Brain pericyte (primary cell): ENCODE measurements at regions not wholly inside any gene's neighbourhood (a gene's known extent, or its start where the extent isn't known, plus 50 kb on each side); places are given as distances from the start of the nearest gene placed in this dataset.
"Not testable (repeated sequence)": the region's sequence is repeated elsewhere in the genome, so short reads cannot be mapped to it uniquely, and the experiment has no call there.

Experiments used
- DNase-seq: peaks from one replicate; pipeline ENCODE4 v3.0.0-alpha.2; 2012; ENCODE audit warnings: low read depth, low spot score

DNA sequence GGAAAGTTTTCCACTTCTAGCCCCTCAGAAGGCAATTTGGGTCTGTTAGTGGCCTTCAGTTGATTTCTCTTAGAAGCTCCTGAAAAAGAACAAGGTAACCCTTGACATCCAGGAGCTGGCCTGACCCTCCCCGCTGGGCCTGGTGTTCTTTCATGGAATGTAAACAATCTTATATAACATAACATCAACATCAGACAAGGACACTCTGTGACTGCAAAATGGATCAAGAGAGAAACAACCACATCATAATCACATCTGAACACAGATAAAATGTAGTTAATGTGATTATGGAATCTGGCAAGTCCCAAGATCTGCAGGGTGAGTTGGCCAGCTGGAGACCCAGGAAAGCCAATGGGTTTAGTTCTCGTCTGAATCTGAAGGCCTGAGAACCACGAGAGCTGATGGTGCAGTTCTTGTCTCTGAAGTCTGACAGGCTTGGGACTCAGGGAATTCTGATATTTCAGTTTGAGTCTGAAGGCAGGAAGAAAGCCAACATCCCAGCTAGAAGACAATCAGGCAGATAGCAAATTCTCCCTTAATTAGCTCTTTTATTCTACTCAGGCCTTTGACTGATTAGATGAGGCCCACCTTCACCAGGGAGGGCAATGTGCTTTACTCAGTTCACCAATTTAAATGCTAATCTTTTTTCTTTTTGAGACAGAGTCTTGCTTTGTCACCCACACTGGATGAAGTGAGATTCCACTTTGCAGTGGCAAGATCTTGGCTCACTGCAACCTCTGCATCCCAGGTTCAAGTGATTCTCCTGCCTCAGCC lies 91.4 kb upstream of the NAMPT start:
- no peak for DNase-seq

DNA sequence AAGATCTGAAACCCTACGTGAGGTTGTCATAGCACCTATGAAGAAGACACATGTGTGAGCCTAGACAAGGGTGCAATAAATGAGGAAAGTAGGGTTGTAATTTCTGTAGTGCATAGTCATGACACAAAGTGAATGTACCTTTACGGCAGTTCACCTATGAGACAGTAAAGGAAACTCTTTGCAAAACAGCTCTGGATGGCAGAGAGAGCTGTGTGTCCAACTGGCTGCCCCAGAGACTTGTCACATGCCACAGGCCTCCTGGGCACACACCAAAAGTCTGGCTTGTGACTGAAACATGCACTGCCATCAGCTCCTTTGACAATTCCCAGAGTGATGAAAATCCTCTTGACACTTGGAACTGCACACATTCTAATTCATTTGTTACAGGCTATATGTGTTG lies 90.7 kb upstream of the NAMPT start:
- DNase-seq, result no peak

DNA sequence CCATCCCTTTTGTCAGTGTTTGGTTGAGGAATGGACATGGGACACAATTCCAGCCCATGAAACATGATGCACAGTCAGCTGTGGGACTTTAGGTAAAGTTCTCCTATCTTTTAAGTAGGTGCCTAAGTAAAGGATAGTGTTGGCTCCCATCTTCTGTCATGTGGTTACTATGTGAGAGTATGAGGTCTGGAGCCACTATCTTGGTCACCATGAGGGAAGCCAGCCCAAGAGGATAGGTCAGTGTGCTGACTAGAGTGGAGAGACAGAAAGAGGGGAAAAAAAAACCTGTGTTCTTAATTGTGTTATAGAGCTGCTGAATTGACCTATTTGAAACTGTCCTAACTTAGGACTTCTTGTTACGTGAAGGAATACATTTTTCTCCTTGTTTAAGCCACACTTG lies 89.7 kb upstream of the NAMPT start:
- DNase-seq, result no peak

GRCh38 chr7:106372595-106373318 lies 88.0 kb upstream of the NAMPT start:
- DNase-seq, result no peak

- no peak for DNase-seq
Measured at GRCh38 chr7:106372126-106372525, 87.3 kb upstream of the NAMPT start.

DNA sequence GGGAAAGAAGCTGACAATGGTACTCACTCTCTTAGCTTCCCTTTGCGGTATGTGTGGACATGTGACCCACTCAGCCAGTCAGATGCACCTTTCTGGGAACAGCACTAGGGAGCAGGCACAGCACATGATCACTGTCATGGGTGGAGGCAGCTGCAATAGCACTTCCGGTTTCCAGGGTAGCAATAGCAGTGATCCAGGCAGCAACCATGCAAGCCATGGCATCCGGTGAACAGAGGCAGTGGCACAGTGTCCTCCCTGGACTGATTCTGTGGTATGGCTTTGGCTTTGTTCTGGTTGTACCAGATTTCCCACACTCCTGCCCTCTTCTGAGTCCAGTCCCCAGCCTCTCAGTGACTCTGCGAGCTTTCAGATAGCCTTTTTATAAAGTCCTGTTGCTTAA lies 86.8 kb upstream of the NAMPT start:
- no peak for DNase-seq

GRCh38 chr7:106370542-106370941 lies 85.8 kb upstream of the NAMPT start:
- no peak for DNase-seq

DNA sequence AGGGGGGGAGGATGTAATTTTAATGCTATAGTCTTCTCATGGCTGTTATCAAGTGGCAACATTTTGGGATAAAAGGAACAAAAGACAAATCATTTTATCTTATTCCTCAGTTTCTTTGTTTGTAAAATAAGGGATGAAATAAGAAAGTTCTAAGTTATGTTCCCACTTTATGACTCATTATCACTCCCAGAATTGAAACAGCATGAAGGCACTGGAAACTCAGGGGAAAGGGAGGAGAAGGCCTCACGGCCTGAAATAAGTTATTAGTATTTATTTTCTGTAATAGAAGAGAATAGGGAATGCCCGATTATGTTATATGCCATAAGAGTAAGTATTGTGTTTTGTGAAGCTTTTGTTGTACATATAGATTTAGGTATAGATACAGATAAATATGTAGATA lies 85.0 kb upstream of the NAMPT start:
- no peak for DNase-seq

DNA sequence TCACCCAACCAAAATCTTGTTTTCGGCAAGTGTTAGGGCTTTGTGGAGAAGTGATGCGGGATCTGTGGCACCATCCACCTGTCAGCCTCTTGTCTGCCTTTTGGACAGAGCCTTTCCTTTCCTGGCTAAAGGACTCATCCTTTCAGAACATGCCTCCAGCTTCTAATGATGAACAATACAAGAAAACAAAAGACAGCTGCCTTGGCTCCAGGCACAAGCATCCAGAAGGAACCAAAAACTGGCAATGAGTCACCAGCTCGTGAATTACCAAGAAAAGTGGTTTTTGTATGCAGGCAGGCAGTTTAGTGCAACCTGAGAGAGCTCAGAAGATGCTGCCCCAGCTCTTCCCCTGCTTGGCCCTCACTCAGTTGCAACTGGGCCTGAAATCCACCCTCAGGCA lies 84.6 kb upstream of the NAMPT start:
- no peak for DNase-seq

GRCh38 chr7:106367664-106368063 lies 82.9 kb upstream of the NAMPT start:
- no peak for DNase-seq

DNA sequence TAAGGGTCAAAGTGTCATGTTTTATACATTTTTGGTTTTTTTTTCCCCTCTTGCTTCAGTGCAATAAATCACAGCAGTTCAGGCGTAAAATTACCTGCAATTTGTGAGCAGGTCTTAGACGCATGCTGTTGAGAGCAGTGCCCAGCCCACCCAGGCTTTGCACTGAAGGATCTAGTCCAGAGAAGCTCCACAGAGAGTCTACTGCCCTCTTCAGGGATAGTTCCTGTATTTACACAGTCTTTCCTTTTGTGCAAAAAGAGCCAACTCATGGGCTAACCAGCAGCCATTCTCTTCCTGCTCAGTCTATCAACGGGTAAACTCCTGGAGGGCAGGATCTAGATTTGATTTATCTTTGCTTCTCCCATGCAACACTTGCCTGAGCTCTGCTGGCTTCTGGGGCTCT lies 82.2 kb upstream of the NAMPT start:
- DNase-seq, result no peak

GRCh38 chr7:106365252-106366005 lies 80.6 kb upstream of the NAMPT start:
- DNase-seq, result no peak

GRCh38 chr7:106362507-106362906 lies 77.7 kb upstream of the NAMPT start:
- not testable (repeated sequence) for DNase-seq

- no peak for DNase-seq
Measured at GRCh38 chr7:106358103-106358663, 73.4 kb upstream of the NAMPT start.

DNA sequence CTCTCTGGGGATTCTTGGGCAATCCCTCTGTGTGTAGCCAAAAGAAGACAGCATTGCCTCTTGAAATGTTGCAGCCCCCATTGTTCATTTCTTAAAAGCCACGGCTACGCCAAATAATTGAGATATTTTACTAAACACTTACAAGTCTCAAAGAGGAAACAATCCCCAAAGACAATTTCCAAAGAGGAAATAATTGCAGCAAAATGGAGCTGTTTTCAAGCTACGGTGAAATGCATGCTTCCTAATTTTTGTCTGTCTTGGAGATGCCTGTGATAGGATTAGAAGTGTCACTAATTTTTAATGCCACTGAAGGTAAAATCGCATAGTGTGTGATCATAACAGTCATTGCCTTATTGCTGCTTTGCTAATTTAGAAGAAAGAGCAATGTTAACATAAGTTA lies 72.9 kb upstream of the NAMPT start:
- no peak for DNase-seq

- no peak for DNase-seq
Measured at GRCh38 chr7:106354822-106355221, 70.0 kb upstream of the NAMPT start.

GRCh38 chr7:106353944-106354343 lies 69.2 kb upstream of the NAMPT start:
- DNase-seq, result no peak

- DNase-seq, result no peak
Measured at GRCh38 chr7:106348231-106348630, 63.4 kb upstream of the NAMPT start.

- DNase-seq, result no peak
Measured at GRCh38 chr7:106347229-106347833, 62.5 kb upstream of the NAMPT start.

- no peak for DNase-seq
Measured at GRCh38 chr7:106346678-106347217, 62.0 kb upstream of the NAMPT start.

DNA sequence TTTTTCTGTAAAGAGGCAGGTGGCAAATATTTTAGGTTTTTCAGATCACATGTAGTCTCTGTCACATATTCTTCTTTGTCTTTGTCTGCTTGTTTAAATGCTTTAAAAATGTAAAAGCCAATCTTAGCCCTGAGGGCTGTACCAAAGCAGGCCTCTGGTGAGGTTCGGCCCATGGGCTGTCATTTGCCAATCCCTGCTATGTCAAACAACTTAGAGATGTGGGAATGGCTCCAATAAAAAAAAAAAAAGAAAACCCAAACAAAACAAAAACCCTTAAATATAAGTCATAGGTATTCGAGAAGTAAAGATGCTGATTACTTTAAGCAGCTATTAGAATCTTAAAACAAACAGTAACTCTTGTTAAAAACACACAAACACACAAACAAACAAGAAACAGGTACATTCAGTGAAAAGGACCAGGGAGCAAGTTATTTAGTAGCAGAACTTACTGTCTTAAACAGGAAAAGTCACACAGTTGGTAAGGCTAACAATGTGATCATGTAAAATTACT lies 61.4 kb upstream of the NAMPT start:
- no peak for DNase-seq
